MCF 10A (cell line): ENCODE measurements at regions not wholly inside any gene's neighbourhood (a gene's known extent, or its start where the extent isn't known, plus 50 kb on each side); places are given as distances from the start of the nearest gene placed in this dataset.

Experiments used
- BruUV-seq: library from RNA; stranded (reverse); fragments of 400-500 nt; replicated peaks from 2 replicates; lab custom pipeline; 2021; lab: Mats Ljungman, UMichigan
- CTCF ChIA-PET: fragments of 300-600 bp; sonication (Branson Sonifier 250); formaldehyde crosslinking; extraction: SDS; loops from one replicate; lab custom pipeline; 2021; ENCODE audit warnings: antibody characterized with exemption, inconsistent platforms; lab: Yijun Ruan, JAX
- POLR2A ChIA-PET: fragments of 300-600, 350-650 bp; sonication (Branson Sonifier 250); formaldehyde crosslinking; extraction: SDS; loops from one replicate; lab custom pipeline; 2020; ENCODE audit warnings: antibody characterized with exemption, inconsistent platforms; lab: Yijun Ruan, JAX
- DNase-seq: peaks from one replicate; pipeline ENCODE4 v3.0.0-alpha.2; 2018; ENCODE audit not compliant: unreplicated experiment
- H3K27ac Mint-ChIP-seq: one replicate; pipeline ENCODE4 v1.8.0; 2022; ENCODE audit warnings: mild to moderate bottlenecking, low read depth, mixed read lengths; ENCODE audit not compliant: unreplicated experiment
- H3K27me3 Mint-ChIP-seq: one replicate; pipeline ENCODE4 v1.8.0; 2022; ENCODE audit warnings: mixed read lengths; ENCODE audit not compliant: insufficient read depth, unreplicated experiment
- H3K36me3 Mint-ChIP-seq: one replicate; pipeline ENCODE4 v1.8.0; 2022; ENCODE audit warnings: mild to moderate bottlenecking, moderate library complexity, mixed read lengths; ENCODE audit not compliant: insufficient read depth, unreplicated experiment
- H3K4me1 Mint-ChIP-seq: one replicate; pipeline ENCODE4 v1.8.0; 2022; ENCODE audit warnings: mixed read lengths; ENCODE audit not compliant: insufficient read depth, unreplicated experiment
- H3K4me3 Mint-ChIP-seq: one replicate; pipeline ENCODE4 v1.8.0; 2022; ENCODE audit warnings: mild to moderate bottlenecking, moderate library complexity, mixed read lengths; ENCODE audit not compliant: unreplicated experiment
- H3K9me3 Mint-ChIP-seq: one replicate; pipeline ENCODE4 v1.8.0; 2022; ENCODE audit warnings: mixed read lengths; ENCODE audit not compliant: unreplicated experiment
- CTCF ChIP-seq: fragments of 200-600 bp; IDR thresholded peaks from one replicate; pipeline ENCODE4 v1.8.0; 2022; ENCODE audit warnings: antibody characterized with exemption, mild to moderate bottlenecking; ENCODE audit not compliant: unreplicated experiment
- intact Hi-C: fragments of 100-400 bp; cut with micrococcal nuclease; formaldehyde crosslinking; loops from 2 replicates; pipeline ENCODE4 v1.14.1; 2022

- Mint-ChIP-seq H3K4me1 (peaks cover 34% of the 10 kb centered on the region), H3K27me3 (no peaks in the 10 kb centered on the region), H3K36me3 (no peaks in the 10 kb centered on the region), H3K27ac (peak overlapping the region; percentile 70), H3K4me3 (no peak overlapping the region), H3K9me3 (no peaks in the 10 kb centered on the region)
- no peak for TF ChIP-seq CTCF
- intact Hi-C loops = loop anchor here (5.0 kb wide), 2 partner anchors 302 to 637 kb away; no protein-coding TSS in a partner anchor
- peak; percentile 99 for DNase-seq
- BruUV-seq = no TSS peak
- CTCF ChIA-PET = interaction anchor here (0.7 to 1.3 kb wide), 2 partner anchors 17 to 38 kb away, joined by 3 read pairs; no protein-coding TSS in a partner anchor
- POLR2A ChIA-PET = interaction anchor here (0.6 to 1.5 kb wide), 10 partner anchors 10 to 441 kb away, joined by 3 to 8 read pairs (median 4); no protein-coding TSS in a partner anchor
Measured at GRCh38 chr5:125043781-125044391, 297.4 kb upstream of the ZNF608 start.

- DNase-seq = peak; percentile 37
- no peaks in the 10 kb centered on the region for H3K36me3 Mint-ChIP-seq
- H3K9me3 Mint-ChIP-seq = no peaks in the 10 kb centered on the region
- H3K4me1 Mint-ChIP-seq = peaks cover 34% of the 10 kb centered on the region
- no peak for TF ChIP-seq CTCF
- intact Hi-C loops = loop anchor here (5.0 kb wide), 2 partner anchors 302 to 637 kb away; no protein-coding TSS in a partner anchor
- ChIA-PET CTCF (no interaction called here), POLR2A (interaction anchor here (0.6 to 1.5 kb wide), 4 partner anchors 11 to 440 kb away, joined by 3 to 5 read pairs (median 4); no protein-coding TSS in a partner anchor)
- no TSS peak for BruUV-seq
- no peaks in the 10 kb centered on the region for H3K27me3 Mint-ChIP-seq
- no peak overlapping the region for H3K4me3 Mint-ChIP-seq
- peak overlapping the region; percentile 70 for H3K27ac Mint-ChIP-seq
Measured at GRCh38 chr5:125044491-125045282, 298.2 kb upstream of the ZNF608 start.

- no peaks in the 10 kb centered on the region for H3K27me3 Mint-ChIP-seq
- no TSS peak for BruUV-seq
- peak; percentile 30 for DNase-seq
- H3K9me3 Mint-ChIP-seq = no peaks in the 10 kb centered on the region
- POLR2A ChIA-PET = no interaction called here
- no peaks in the 10 kb centered on the region for H3K36me3 Mint-ChIP-seq
- CTCF ChIA-PET = no interaction called here
- H3K4me3 Mint-ChIP-seq = no peak overlapping the region
- TF ChIP-seq CTCF = no peak
- no peak overlapping the region for H3K27ac Mint-ChIP-seq
- peaks cover 34% of the 10 kb centered on the region for H3K4me1 Mint-ChIP-seq
- intact Hi-C loops = no loop called here
Measured at GRCh38 chr5:125045646-125046045, 299.2 kb upstream of the ZNF608 start.

GRCh38 chr5:125046838-125047237 is 300.4 kb upstream of the ZNF608 start:
- Mint-ChIP-seq H3K36me3 (no peaks in the 10 kb centered on the region), H3K4me3 (no peak overlapping the region), H3K4me1 (peaks cover 32% of the 10 kb centered on the region), H3K27me3 (no peaks in the 10 kb centered on the region), H3K27ac (no peak overlapping the region), H3K9me3 (no peaks in the 10 kb centered on the region)
- POLR2A ChIA-PET = interaction anchor here (1.6 kb wide), 1 partner anchor 19 kb away, joined by 7 read pairs; no protein-coding TSS in a partner anchor
- intact Hi-C loops = no loop called here
- no TSS peak for BruUV-seq
- TF ChIP-seq CTCF = no peak
- DNase-seq = no peak
- CTCF ChIA-PET = interaction anchor here (0.9 kb wide), 1 partner anchor 12 kb away, joined by 3 read pairs; no protein-coding TSS in a partner anchor
